ENCODE measurements at regions not wholly inside any gene's neighbourhood (a gene's known extent, or its start where the extent isn't known, plus 50 kb on each side); places are given as distances from the start of the nearest gene placed in this dataset.

GRCh38 chr21:25005388-25005787, 601.9 kb downstream of the MRPL39 start:
- no peak for TF ChIP-seq EZH2 (IDR thresholded peaks at IDR 0.05; ENCODE audit: insufficient read depth, poor library complexity, severe bottlenecking)
- no peak for TF ChIP-seq EZH2phosphoT487 (IDR thresholded peaks at IDR 0.05; ENCODE audit: insufficient read depth, low read depth)

Data from GM23248 (cell line).